ENCODE measurements at regions not wholly inside any gene's neighbourhood (a gene's known extent, or its start where the extent isn't known, plus 50 kb on each side); places are given as distances from the start of the nearest gene placed in this dataset.
A peak's percentile ranks its signal among the peaks of the same experiment; 100 is the strongest.

DNA sequence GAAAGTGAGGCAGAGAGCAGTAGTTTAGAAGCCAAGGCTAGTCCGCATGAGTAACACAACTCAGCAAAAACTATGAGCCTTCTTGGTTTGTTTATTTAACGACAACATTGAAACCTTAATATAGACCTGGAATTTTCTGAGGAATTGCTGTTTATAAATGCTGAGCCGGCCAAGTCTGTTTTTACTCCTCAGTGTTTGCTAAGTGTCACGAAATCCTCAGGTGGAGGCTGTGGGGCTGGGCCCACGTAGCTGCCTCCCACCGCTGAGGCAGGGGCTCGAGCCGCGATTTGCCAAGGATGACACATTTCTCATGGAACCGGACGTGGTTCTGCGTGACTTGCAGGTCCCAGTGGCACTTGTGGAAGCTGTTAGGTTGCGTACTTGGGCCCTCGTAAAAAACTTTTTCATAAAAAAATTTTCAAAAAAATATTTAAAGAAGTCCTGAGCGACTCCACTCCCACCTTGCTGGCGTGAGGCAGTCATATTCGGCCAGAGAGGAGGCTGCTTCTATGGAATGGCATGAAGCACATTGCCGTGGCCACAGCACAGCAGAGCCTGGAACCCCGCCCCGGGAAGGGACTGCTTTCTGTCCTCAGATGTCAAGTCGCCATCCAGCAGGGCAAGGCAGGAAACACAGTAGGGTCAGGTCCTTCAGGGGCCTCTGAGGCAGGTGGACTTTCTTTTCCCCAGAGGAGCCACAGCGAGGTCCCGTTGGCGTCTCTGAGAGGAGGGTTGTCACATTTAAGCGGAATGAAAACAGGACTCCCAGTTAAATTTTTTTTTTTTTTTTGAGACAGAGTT, 64.8 kb upstream of the PCSK6 start:
- Histone ChIP-seq H3K9me3 (no peaks in the 10 kb centered on the region), H3K27ac (peak overlapping the region in 1 of 4 donors; percentile 54), H3K4me1 (peaks cover 0 to 15% (median 0%) of the 10 kb centered on the region in 3 donors), H3K4me3 (peak overlapping the region in 1 of 2 donors; percentile 21), H3K36me3 (no peaks in the 10 kb centered on the region), H3K27me3 (no peaks in the 10 kb centered on the region)
- WGBS, 2 donors (ENCODE audit: low coverage in 1 of 2) = 34 to 62% methylated on average over 3 to 20 of the region's 25 CpGs
- TF ChIP-seq EP300 (IDR thresholded peaks at IDR 0.05) (no peak), CTCF (IDR thresholded peaks at IDR 0.05) (no peak), POLR2AphosphoS5 (IDR thresholded peaks at IDR 0.05) (peak; percentile 64), POLR2A (IDR thresholded peaks at IDR 0.05) (no peak)
- ATAC-seq = peak; percentile 46

DNA sequence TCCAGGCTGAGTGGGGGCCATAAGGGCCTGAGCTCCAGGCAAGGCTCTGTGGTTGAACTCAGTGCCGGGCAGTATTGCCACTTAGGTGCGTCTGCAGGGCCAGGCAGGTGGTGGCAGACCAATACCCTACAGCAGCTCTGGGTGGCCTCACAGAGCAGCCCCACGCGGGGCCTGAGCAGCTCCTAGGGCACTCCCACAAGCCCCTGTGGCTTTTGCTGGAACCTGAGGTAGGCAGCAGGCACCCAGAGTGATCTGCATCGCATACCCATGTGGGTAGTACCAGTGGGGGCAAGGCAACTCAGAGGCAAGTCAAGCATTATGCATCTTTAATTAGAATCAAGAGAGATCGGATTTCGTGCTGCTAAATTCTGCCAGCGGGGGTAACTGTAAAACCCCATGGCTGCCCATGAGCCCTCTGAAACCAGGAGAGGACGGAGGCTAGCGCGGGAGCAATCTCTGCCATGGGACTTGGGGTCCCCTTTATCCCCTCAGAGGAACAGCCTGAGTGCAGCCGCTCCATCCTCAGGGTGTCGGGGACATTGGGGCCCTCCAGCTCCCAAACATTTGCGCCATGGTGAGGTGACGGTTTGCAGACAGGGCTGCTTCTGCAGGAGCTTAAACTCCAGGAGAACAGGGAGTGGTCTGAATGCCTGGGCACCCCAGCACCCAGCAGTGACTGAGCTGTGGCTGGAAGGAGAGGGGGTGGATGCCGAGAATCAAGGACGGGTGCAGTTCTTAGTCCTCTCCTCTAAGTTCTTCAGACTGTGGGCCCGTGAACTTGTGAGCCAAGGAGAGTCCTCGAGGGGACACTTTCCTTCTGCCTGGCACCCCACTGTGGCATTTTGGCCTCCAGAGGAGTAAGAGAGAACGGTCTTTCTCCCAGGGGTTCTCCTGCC, 62.4 kb upstream of the PCSK6 start:
- ATAC-seq = no peak
- Histone ChIP-seq H3K27me3 (no peaks in the 10 kb centered on the region), H3K4me1 (peaks cover 0 to 15% (median 0%) of the 10 kb centered on the region in 3 donors), H3K27ac (no peak overlapping the region), H3K36me3 (no peaks in the 10 kb centered on the region), H3K4me3 (no peak overlapping the region), H3K9me3 (no peaks in the 10 kb centered on the region)
- 90 to 92% methylated on average over 2 to 4 of the region's 20 CpGs for WGBS, 2 donors (ENCODE audit: low coverage in 1 of 2)
- TF ChIP-seq POLR2A (IDR thresholded peaks at IDR 0.05) (no peak), EP300 (IDR thresholded peaks at IDR 0.05) (no peak), CTCF (IDR thresholded peaks at IDR 0.05) (no peak), POLR2AphosphoS5 (IDR thresholded peaks at IDR 0.05) (no peak)

DNA sequence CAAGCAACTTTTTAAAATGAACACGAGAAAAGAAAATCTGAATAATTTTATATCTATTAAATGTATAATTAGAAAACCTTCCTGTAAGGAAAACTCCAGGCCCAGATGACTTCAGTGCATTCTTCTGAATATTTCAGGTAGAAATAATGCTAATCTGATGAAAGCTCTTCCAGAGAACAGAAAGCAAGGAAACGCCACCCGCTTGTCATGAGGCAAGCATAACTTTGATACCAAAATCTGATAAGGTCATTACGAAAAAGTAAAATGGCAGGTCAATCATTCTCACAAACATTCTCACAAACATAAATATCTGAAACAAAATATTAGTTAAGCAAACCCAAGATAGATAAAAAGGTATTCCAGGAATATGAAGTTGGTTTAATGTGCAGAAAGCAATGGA, 60.6 kb upstream of the PCSK6 start:
- Histone ChIP-seq H3K9me3 (no peaks in the 10 kb centered on the region), H3K27ac (no peak overlapping the region), H3K4me1 (peaks cover 0 to 15% (median 0%) of the 10 kb centered on the region in 3 donors), H3K27me3 (peaks cover 2% of the 10 kb centered on the region), H3K36me3 (no peaks in the 10 kb centered on the region), H3K4me3 (no peak overlapping the region)
- TF ChIP-seq CTCF (IDR thresholded peaks at IDR 0.05) (no peak), EP300 (IDR thresholded peaks at IDR 0.05) (no peak), POLR2AphosphoS5 (IDR thresholded peaks at IDR 0.05) (no peak), POLR2A (IDR thresholded peaks at IDR 0.05) (no peak)
- ATAC-seq = no peak
- WGBS, 2 donors (ENCODE audit: low coverage in 1 of 2) = 89 to 93% methylated on average over 2 to 4 of the region's 4 CpGs

- TF ChIP-seq EP300 (IDR thresholded peaks at IDR 0.05) = no peak
- no peak for TF ChIP-seq CTCF (IDR thresholded peaks at IDR 0.05)
- TF ChIP-seq POLR2A (IDR thresholded peaks at IDR 0.05) = no peak
- no peak for TF ChIP-seq POLR2AphosphoS5 (IDR thresholded peaks at IDR 0.05)
- H3K4me3 ChIP-seq = no peak overlapping the region
- H3K4me1 ChIP-seq = peaks cover 0 to 12% (median 0%) of the 10 kb centered on the region in 3 donors
- H3K9me3 ChIP-seq = no peaks in the 10 kb centered on the region
- no peaks in the 10 kb centered on the region for H3K36me3 ChIP-seq
- H3K27me3 ChIP-seq = peaks cover 2% of the 10 kb centered on the region
- no peak for ATAC-seq
- WGBS, 2 donors (ENCODE audit: low coverage in 1 of 2) = 67 to 68% methylated on average over 1 to 4 of the region's 8 CpGs
- no peak overlapping the region for H3K27ac ChIP-seq
These were observed 60.1 kb upstream of the PCSK6 start for GRCh38 chr15:101549647-101550046.
